Esophagus (tissue), 2 donors: ENCODE measurements at regions not wholly inside any gene's neighbourhood (a gene's known extent, or its start where the extent isn't known, plus 50 kb on each side); places are given as distances from the start of the nearest gene placed in this dataset.
"Not testable (repeated sequence)": the region's sequence is repeated elsewhere in the genome, so short reads cannot be mapped to it uniquely, and the experiment has no call there.

Experiments
- H3K27ac ChIP-seq, 2 donors: one replicate each; pipeline ENCODE4 v1.5.1; 2013; ENCODE audit warnings: low read depth in 2 of 2, mild to moderate bottlenecking in 2 of 2, inconsistent platforms in 1 of 2, low read length in 1 of 2, moderate library complexity in 1 of 2
- H3K27me3 ChIP-seq, 2 donors: one replicate each; pipeline ENCODE4 v1.6.1; 2013; ENCODE audit warnings: low read length in 2 of 2, control low read depth in 1 of 2, mild to moderate bottlenecking in 1 of 2; ENCODE audit not compliant: insufficient read depth in 2 of 2, control insufficient read depth in 1 of 2
- H3K36me3 ChIP-seq, 2 donors: one replicate each; pipeline ENCODE4 v1.6.1; 2013; ENCODE audit warnings: low read length in 1 of 2; ENCODE audit not compliant: control insufficient read depth in 2 of 2, insufficient read depth in 2 of 2
- H3K4me1 ChIP-seq, 2 donors: one replicate each; pipeline ENCODE4 v1.6.1; 2013; ENCODE audit warnings: low read length in 1 of 2; ENCODE audit not compliant: control insufficient read depth in 2 of 2, insufficient read depth in 2 of 2
- H3K4me3 ChIP-seq, 2 donors: one replicate each; pipeline ENCODE4 v1.5.1; 2013; ENCODE audit warnings: low read length in 2 of 2, mild to moderate bottlenecking in 2 of 2, low read depth in 1 of 2, moderate library complexity in 1 of 2
- H3K9me3 ChIP-seq, 2 donors: one replicate each; pipeline ENCODE4 v1.6.1; 2013; ENCODE audit warnings: mild to moderate bottlenecking in 2 of 2, low read depth in 1 of 2, low read length in 1 of 2, moderate library complexity in 1 of 2; ENCODE audit not compliant: control insufficient read depth in 2 of 2, insufficient read depth in 1 of 2
- WGBS, 2 donors: extraction: QIAGEN DNeasy Blood & Tissue Kit; methylation state at CpG; one replicate each; pipeline ENCODE4 v1.1.7; 2013; 5-methylcytosine and 5-hydroxymethylcytosine counted together
- donor health status: healthy with polysubstance abuse.
- donor health status: Bipolar disorder and iron deficiency.

DNA sequence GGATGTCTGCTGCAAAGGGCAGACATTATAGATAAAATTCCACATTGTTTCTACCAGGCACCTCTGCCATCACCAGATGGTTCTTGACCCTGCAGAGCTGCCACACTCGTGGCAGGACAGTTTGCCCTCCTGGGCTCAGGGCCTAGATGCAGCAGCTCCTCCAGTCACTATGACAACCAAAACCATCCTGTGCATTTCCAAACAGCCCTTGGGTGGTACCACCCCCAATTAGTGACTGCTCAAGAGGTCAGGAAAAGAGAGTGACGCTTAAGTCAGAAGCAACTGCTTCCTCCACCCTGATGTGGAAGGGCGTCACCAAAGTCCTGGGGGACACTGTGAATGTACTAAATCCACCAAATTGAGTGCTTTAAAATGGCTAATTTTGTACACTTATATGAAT, 109.2 kb downstream of the C16orf95 start:
- Histone ChIP-seq H3K4me3 (no peak overlapping the region), H3K27me3 (peaks cover 0 to 4% of the 10 kb centered on the region in 2 donors), H3K27ac (no peak overlapping the region), H3K36me3 (no peaks in the 10 kb centered on the region), H3K9me3 (peaks cover 0 to 3% of the 10 kb centered on the region in 2 donors), H3K4me1 (peaks cover 0 to 3% of the 10 kb centered on the region in 2 donors)
- WGBS, 2 donors = 65 to 68% methylated on average over 3 of the region's 3 CpGs

GRCh38 chr16:87208968-87209367, 108.2 kb downstream of the C16orf95 start:
- not testable (repeated sequence) for H3K27ac ChIP-seq, H3K36me3 ChIP-seq, H3K9me3 ChIP-seq, H3K4me3 ChIP-seq, H3K27me3 ChIP-seq, H3K4me1 ChIP-seq
- WGBS, 2 donors = 96 to 98% methylated on average over 5 of the region's 5 CpGs

DNA sequence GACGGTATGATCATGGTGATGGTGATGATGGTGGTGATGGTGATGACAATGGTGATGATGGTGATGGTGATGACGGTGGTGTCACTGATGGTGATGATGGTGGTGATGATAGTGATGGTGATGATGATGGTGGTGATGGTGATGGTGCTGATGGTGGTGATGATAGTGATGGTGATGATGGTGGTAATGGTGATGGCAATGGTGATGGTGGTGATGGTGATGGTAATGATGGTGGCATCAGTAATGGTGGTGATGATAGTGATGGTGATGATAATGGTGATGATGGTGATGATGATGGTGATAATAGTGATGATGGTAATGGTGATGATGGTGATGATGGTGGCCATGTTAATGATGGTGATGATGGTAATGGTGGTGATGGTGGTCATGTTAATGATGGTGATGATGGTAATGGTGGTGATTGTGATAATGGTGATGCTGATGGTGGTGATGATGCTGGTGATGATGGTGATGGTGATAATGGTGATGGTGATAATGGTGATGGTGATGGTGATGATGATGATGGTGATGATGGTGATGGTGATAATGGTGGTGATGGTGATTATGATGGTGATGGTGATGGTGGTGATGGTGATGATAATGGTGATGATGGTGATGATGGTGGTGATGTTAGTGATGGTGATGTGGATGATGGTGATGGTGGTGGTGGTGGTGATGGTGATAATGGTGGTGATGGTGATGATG, 107.2 kb downstream of the C16orf95 start:
- Histone ChIP-seq H3K9me3 (peaks cover 0 to 3% of the 10 kb centered on the region in 2 donors), H3K27ac (no peak overlapping the region), H3K27me3 (peaks cover 0 to 4% of the 10 kb centered on the region in 2 donors), H3K4me3 (no peak overlapping the region), H3K4me1 (peaks cover 0 to 3% of the 10 kb centered on the region in 2 donors), H3K36me3 (no peaks in the 10 kb centered on the region)
- 92 to 95% methylated on average over 2 of the region's 2 CpGs for WGBS, 2 donors

DNA sequence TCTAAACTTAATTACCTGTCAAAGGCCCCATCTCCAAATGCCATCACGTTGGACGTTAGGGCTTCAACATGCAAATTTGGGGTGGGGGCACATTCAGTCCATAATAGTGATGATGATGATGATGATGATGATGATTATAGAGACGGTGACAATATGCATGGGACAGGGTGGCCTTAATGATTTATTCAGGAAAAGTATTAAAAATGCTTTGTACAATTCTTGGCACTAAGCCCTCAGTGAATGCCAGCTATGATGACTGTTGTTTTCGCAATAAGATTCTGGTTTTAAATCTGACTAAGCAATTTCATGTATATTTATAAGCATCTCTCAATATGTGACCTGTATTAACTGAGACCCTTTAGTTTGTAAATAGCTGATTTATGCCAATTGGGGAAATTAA, 106.3 kb downstream of the C16orf95 start:
- H3K4me3 ChIP-seq = no peak overlapping the region
- 68 to 77% methylated on average over 4 of the region's 4 CpGs for WGBS, 2 donors
- H3K27ac ChIP-seq = no peak overlapping the region
- no peaks in the 10 kb centered on the region for H3K36me3 ChIP-seq
- H3K4me1 ChIP-seq = peaks cover 0 to 3% of the 10 kb centered on the region in 2 donors
- peaks cover 0 to 4% of the 10 kb centered on the region in 2 donors for H3K27me3 ChIP-seq
- H3K9me3 ChIP-seq = peaks cover 0 to 3% of the 10 kb centered on the region in 2 donors

DNA sequence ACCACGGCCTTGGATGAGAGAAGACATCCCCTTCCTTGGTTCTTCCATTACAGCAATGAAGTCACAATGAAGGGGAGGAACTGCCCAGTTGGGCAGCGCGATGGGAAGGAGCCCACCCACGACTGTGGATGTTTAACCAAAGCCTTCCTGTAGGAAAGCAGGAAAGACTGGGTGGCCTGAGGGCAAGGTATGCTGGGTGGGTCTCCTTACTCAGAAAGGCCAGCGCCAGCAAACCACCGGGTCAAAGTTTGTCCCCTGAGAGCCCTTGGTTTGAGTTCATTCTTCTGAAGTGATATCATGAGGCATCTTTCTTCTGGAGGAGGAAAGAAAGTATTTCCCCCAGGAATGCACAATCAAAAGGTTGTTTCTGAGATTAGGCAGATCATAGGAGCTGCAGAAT, 105.2 kb downstream of the C16orf95 start:
- no peak overlapping the region for H3K27ac ChIP-seq
- H3K4me3 ChIP-seq = no peak overlapping the region
- H3K9me3 ChIP-seq = peaks cover 0 to 3% of the 10 kb centered on the region in 2 donors
- no peaks in the 10 kb centered on the region for H3K36me3 ChIP-seq
- H3K27me3 ChIP-seq = peaks cover 0 to 4% of the 10 kb centered on the region in 2 donors
- 75 to 78% methylated on average over 6 of the region's 6 CpGs for WGBS, 2 donors
- H3K4me1 ChIP-seq = peaks cover 0 to 3% of the 10 kb centered on the region in 2 donors

DNA sequence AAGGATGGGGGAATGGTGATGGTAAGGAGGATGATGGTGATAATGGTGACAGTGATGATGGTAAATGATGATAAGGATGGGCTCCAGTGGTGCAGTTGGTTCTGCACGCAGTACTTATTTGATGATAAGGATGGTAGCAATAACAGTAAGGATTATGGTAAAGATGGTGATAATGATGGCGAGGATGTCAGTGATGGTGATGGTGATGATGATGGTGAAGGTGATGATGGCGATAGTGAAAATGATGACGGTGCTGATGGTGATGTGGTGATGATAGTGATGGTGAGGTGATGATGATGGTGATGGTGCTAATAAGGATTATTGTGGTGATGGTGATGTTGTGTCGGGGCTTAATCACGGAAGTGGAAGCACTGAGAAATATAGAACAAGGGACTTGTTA, 103.7 kb downstream of the C16orf95 start:
- H3K4me3 ChIP-seq = no peak overlapping the region
- 96 to 97% methylated on average over 6 of the region's 6 CpGs for WGBS, 2 donors

DNA sequence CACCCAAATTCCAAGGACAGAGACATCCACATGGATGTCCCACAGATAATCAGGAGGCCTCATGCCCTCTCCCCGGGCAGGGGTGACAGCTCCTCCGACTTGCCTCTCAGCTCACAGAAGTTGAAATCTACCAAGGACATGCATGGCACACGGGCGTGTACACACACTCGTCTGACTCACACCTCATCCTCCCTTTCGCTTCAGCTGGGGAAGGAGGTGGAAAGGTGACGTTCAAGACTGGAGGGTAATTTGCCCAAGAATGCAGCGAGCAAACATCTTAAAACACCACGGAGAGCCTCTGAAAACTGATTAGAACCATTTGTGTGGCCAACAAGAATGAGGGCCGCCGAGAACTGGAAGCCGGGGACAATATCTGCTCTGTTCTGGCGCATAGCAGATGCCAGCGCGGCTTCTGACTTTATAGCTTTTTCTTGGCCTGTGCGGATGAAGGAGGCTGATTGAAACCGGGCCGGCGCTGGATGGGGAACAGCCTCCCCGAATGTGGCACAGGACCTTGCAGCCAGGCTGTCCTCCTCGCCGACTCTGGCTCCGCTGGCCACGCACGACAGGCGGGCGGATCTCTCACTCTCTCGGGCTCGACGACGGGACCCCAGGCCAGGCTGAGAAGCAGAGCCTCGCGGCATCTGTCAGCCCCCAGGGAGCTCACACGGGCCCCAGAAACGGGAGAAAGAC, 100.9 kb downstream of the C16orf95 start:
- Histone ChIP-seq H3K9me3 (peaks cover 0 to 4% of the 10 kb centered on the region in 2 donors), H3K4me3 (no peak overlapping the region), H3K27me3 (no peaks in the 10 kb centered on the region), H3K36me3 (no peaks in the 10 kb centered on the region), H3K4me1 (no peaks in the 10 kb centered on the region), H3K27ac (no peak overlapping the region)
- WGBS, 2 donors = 76 to 79% methylated on average over 29 to 35 of the region's 35 CpGs

More for the DNA sequence above, 103.7 kb downstream of the C16orf95 start:
- Histone ChIP-seq H3K4me1 (no peaks in the 10 kb centered on the region), H3K9me3 (peaks cover 0 to 3% of the 10 kb centered on the region in 2 donors), H3K27me3 (no peaks in the 10 kb centered on the region), H3K27ac (no peak overlapping the region), H3K36me3 (no peaks in the 10 kb centered on the region)

GRCh38 chr16:87216841-87217275, 100.3 kb downstream of the C16orf95 start:
- H3K27me3 ChIP-seq = no peaks in the 10 kb centered on the region
- no peaks in the 10 kb centered on the region for H3K36me3 ChIP-seq
- no peaks in the 10 kb centered on the region for H3K4me1 ChIP-seq
- WGBS, 2 donors = 64 to 77% methylated on average over 30 of the region's 30 CpGs
- H3K9me3 ChIP-seq = peaks cover 0 to 4% of the 10 kb centered on the region in 2 donors
- no peak overlapping the region for H3K4me3 ChIP-seq
- no peak overlapping the region for H3K27ac ChIP-seq

DNA sequence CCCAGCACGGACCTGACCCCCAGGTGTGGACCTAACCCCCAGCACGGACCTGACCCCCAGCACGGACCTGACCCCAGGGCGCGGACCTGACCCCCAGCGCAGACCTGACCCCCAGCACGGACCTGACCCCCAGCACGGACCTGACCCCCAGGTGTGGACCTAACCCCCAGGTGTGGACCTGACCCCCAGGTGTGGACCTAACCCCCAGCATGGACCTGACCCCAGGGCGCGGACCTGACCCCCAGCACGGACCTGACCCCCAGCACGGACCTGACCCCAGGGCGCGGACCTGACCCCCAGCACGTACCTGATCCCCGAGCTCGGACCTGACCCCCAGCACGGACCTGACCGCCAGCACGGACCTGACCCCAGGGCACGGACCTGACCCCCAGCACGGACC, 99.4 kb downstream of the C16orf95 start:
- H3K4me3 ChIP-seq, H3K27ac ChIP-seq, H3K36me3 ChIP-seq, H3K9me3 ChIP-seq, H3K27me3 ChIP-seq, H3K4me1 ChIP-seq: not testable (repeated sequence)
- 84% methylated on average over 8 to 22 of the region's 22 CpGs for WGBS, 2 donors
